H1 (cell line): ENCODE measurements at regions not wholly inside any gene's neighbourhood (a gene's known extent, or its start where the extent isn't known, plus 50 kb on each side); places are given as distances from the start of the nearest gene placed in this dataset.

Experiments used
- CTCF ChIA-PET: fragments of 300-600 bp; sonication (Branson Sonifier 250); formaldehyde crosslinking; loops from one replicate; lab custom pipeline; 2021; ENCODE audit not compliant: partially characterized antibody; lab: Charles Lee
- POLR2A ChIA-PET: fragments of 300-600 bp; sonication (Branson Sonifier 250); formaldehyde crosslinking; loops from one replicate; lab custom pipeline; 2021; ENCODE audit warnings: inconsistent platforms; ENCODE audit not compliant: partially characterized antibody; lab: Charles Lee
- DNase-seq, 2 experiments: peaks; one replicate each; pipeline versions ENCODE4 v3.0.0 to v3.0.0-alpha.2; 2010 to 2022; ENCODE audit warnings: low spot score in 2 of 2, low read depth in 1 of 2, mixed read lengths in 1 of 2
- FAIRE-seq: peaks from 2 replicates; lab custom pipeline; 2011; peaks lifted over from hg19 to GRCh38; lab: Jason Lieb, UNC
- H2AFZ ChIP-seq: 2 replicates; pipeline ENCODE4 v1.8.1; 2012; ENCODE audit warnings: low read length, inconsistent platforms
- H2AK5ac ChIP-seq: 2 replicates; pipeline ENCODE4 v1.6.1; 2013; ENCODE audit warnings: low read depth, low read length
- H2BK120ac ChIP-seq: replicated peaks from 2 replicates; pipeline ENCODE3; 2013; ENCODE audit warnings: low read depth, low read length, inconsistent platforms
- H2BK12ac ChIP-seq: 2 replicates; pipeline ENCODE4 v1.6.1; 2013; ENCODE audit warnings: low read depth, low read length
- H2BK15ac ChIP-seq: 2 replicates; pipeline ENCODE4 v1.6.1; 2013; ENCODE audit warnings: low read length
- H2BK20ac ChIP-seq: 2 replicates; pipeline ENCODE4 v1.6.1; 2013; ENCODE audit warnings: low read length
- H2BK5ac ChIP-seq: 2 replicates; pipeline ENCODE4 v1.6.1; 2013; ENCODE audit warnings: low read depth, low read length
- H3K14ac ChIP-seq: 2 replicates; pipeline ENCODE4 v1.6.1; 2013; ENCODE audit warnings: inconsistent platforms; ENCODE audit not compliant: insufficient read length
- H3K18ac ChIP-seq: 2 replicates; pipeline ENCODE4 v1.6.1; 2013; ENCODE audit warnings: low read length; ENCODE audit errors: extremely low read depth
- H3K23ac ChIP-seq: 2 replicates; pipeline ENCODE4 v1.6.1; 2013; ENCODE audit warnings: inconsistent platforms; ENCODE audit not compliant: insufficient read length
- H3K23me2 ChIP-seq: 2 replicates; pipeline ENCODE4 v1.6.1; 2013; ENCODE audit warnings: low read depth, low read length
- H3K27ac ChIP-seq: 2 replicates; pipeline ENCODE4 v1.6.1; 2011; ENCODE audit warnings: low read depth, low read length, inconsistent platforms
- H3K27me3 ChIP-seq, 4 experiments: replicated peaks in 1 of 4; 1 replicate in 1 of 4; 2 replicates in 3 of 4; pipeline versions ENCODE4 v1.6.1 to v1.8.1; 2011 to 2013; ENCODE audit warnings: low read length in 3 of 4, mild to moderate bottlenecking in 3 of 4, inconsistent platforms in 2 of 4, mixed read lengths in 2 of 4, moderate library complexity in 1 of 4; ENCODE audit not compliant: control insufficient read depth in 3 of 4, insufficient read depth in 3 of 4; ENCODE audit errors: extremely low read depth in 1 of 4
- H3K36me3 ChIP-seq, 4 experiments: 2 replicates each; pipeline versions ENCODE4 v1.6.1 to v1.8.1; 2011 to 2013; ENCODE audit warnings: mild to moderate bottlenecking in 4 of 4, low read length in 3 of 4, moderate library complexity in 2 of 4, control low read depth in 1 of 4, inconsistent platforms in 1 of 4; ENCODE audit not compliant: insufficient read depth in 4 of 4, control insufficient read depth in 2 of 4
- H3K4ac ChIP-seq: replicated peaks from 2 replicates; pipeline ENCODE3; 2013; ENCODE audit warnings: low read length, low read depth, mixed read lengths, inconsistent platforms; ENCODE audit not compliant: insufficient read length
- H3K4me1 ChIP-seq, 4 experiments: replicated peaks in 1 of 4; 1 replicate in 1 of 4; 2 replicates in 3 of 4; pipeline versions ENCODE4 v1.6.1 to v1.8.1; 2011 to 2013; ENCODE audit warnings: low read length in 3 of 4, inconsistent platforms in 2 of 4, mixed read lengths in 1 of 4; ENCODE audit not compliant: insufficient read depth in 4 of 4, control insufficient read depth in 3 of 4
- H3K4me2 ChIP-seq, 2 experiments: 2 replicates each; pipeline versions ENCODE4 v1.6.1 to v1.8.1; 2011 to 2013; ENCODE audit warnings: low read depth in 2 of 2, low read length in 2 of 2, control low read depth in 1 of 2, inconsistent platforms in 1 of 2, mild to moderate bottlenecking in 1 of 2; ENCODE audit not compliant: insufficient read depth in 1 of 2
- H3K4me3 ChIP-seq, 4 experiments: fragments of 200-600, 300-600 bp in 1 of 4; sonication (generic), shearing (Covaris generic), sonication (Bioruptor Twin) in 1 of 4; 2 replicates each; pipeline versions ENCODE4 v1.5.1 to v1.8.1; 2011 to 2016; ENCODE audit warnings: low read length in 4 of 4, low read depth in 3 of 4, control low read depth in 2 of 4, inconsistent platforms in 2 of 4, mild to moderate bottlenecking in 2 of 4, mixed read lengths in 1 of 4, moderate library complexity in 1 of 4; ENCODE audit not compliant: insufficient read depth in 2 of 4; ENCODE audit errors: extremely low read depth in 1 of 4
- H3K56ac ChIP-seq: replicated peaks from 2 replicates; pipeline ENCODE3; 2013; ENCODE audit warnings: low read depth, mild to moderate bottlenecking, mixed read lengths, low read length, inconsistent platforms; ENCODE audit not compliant: insufficient read length
- H3K79me1 ChIP-seq: 2 replicates; pipeline ENCODE4 v1.6.1; 2013; ENCODE audit warnings: low read depth, low read length, control low read depth
- H3K79me2 ChIP-seq, 2 experiments: 2 replicates each; pipeline versions ENCODE4 v1.6.1 to v1.8.1; 2012 to 2013; ENCODE audit warnings: low read length in 2 of 2, mild to moderate bottlenecking in 2 of 2, inconsistent platforms in 1 of 2; ENCODE audit not compliant: insufficient read depth in 2 of 2, control insufficient read depth in 1 of 2
- H3K9ac ChIP-seq, 4 experiments: replicated peaks in 1 of 4; 1 replicate in 1 of 4; 2 replicates in 3 of 4; pipeline versions ENCODE4 v1.6.1 to v1.8.1; 2011 to 2013; ENCODE audit warnings: low read depth in 3 of 4, low read length in 3 of 4, control low read depth in 2 of 4, mild to moderate bottlenecking in 2 of 4, moderate library complexity in 2 of 4, inconsistent platforms in 1 of 4; ENCODE audit errors: extremely low read depth in 1 of 4
- H3K9me3 ChIP-seq, 2 experiments: 2 replicates each; pipeline versions ENCODE4 v1.6.1 to v1.8.1; 2012 to 2013; ENCODE audit warnings: mild to moderate bottlenecking in 2 of 2, moderate library complexity in 2 of 2, control low read depth in 1 of 2, inconsistent platforms in 1 of 2, low read depth in 1 of 2, low read length in 1 of 2, mixed read lengths in 1 of 2; ENCODE audit not compliant: insufficient read depth in 2 of 2
- H4K20me1 ChIP-seq, 2 experiments: replicated peaks in 1 of 2; 2 replicates each; pipeline versions ENCODE3 to v1.8.1; 2011 to 2013; ENCODE audit warnings: inconsistent platforms in 2 of 2, low read length in 2 of 2, mild to moderate bottlenecking in 1 of 2; ENCODE audit not compliant: insufficient read depth in 2 of 2, control insufficient read depth in 1 of 2
- H4K5ac ChIP-seq: 2 replicates; pipeline ENCODE4 v1.6.1; 2013; ENCODE audit warnings: low read length, low read depth, mixed read lengths, inconsistent platforms; ENCODE audit not compliant: insufficient read length
- H4K8ac ChIP-seq: 2 replicates; pipeline ENCODE4 v1.8.0; 2013; ENCODE audit warnings: mild to moderate bottlenecking, moderate library complexity, low read length, inconsistent platforms; ENCODE audit not compliant: insufficient read depth; ENCODE audit errors: extremely low read depth
- H4K91ac ChIP-seq: replicated peaks from 2 replicates; pipeline ENCODE3; 2013; ENCODE audit warnings: low read length, mixed read lengths, inconsistent platforms; ENCODE audit not compliant: insufficient read length
- EZH2 ChIP-seq: fragments of 200-600 bp; sonication (generic); IDR thresholded peaks from 2 replicates; pipeline ENCODE4 v1.7.1; 2012; ENCODE audit warnings: low read depth, mild to moderate bottlenecking, moderate library complexity, low read length, inconsistent platforms; ENCODE audit not compliant: severe bottlenecking
- NRF1 ChIP-seq: IDR thresholded peaks from 2 replicates; pipeline ENCODE4 v1.6.1; 2011; ENCODE audit warnings: mild to moderate bottlenecking, low read depth, low read length, improper control_type of control experiment
- POU5F1 ChIP-seq: IDR thresholded peaks from 2 replicates; pipeline ENCODE4 v1.6.1; 2011; ENCODE audit warnings: low read depth, mild to moderate bottlenecking, low read length, moderate library complexity
- RXRA ChIP-seq: IDR thresholded peaks from 2 replicates; pipeline ENCODE4 v1.6.1; 2011; ENCODE audit warnings: low read depth, mild to moderate bottlenecking, low read length, moderate library complexity; ENCODE audit not compliant: insufficient read depth
- SUZ12 ChIP-seq: fragments of 200-600 bp; sonication (generic); IDR thresholded peaks from 2 replicates; pipeline ENCODE4 v1.6.1; 2012; ENCODE audit warnings: mild to moderate bottlenecking, inconsistent platforms, low read length, moderate library complexity, mixed read lengths
- WGBS, 2 experiments: shearing (Covaris generic) in 1 of 2; methylation state at CpG; one replicate each; pipeline versions ENCODE4 v1.1.6 to v1.1.7; 2013 to 2015; ENCODE audit warnings: low lambda C conversion rate in 2 of 2, mixed read lengths in 2 of 2, inconsistent platforms in 1 of 2, low coverage in 1 of 2, missing lambda C conversion rate in 1 of 2; ENCODE audit not compliant: insufficient replicate concordance in 2 of 2, insufficient coverage in 1 of 2, insufficient read length in 1 of 2; ENCODE audit errors: extremely low coverage in 1 of 2, missing lambda C conversion rate in 1 of 2; 5-methylcytosine and 5-hydroxymethylcytosine counted together
- TF ChIP-seq, protein P1 (sequence below): IDR thresholded peaks from 2 replicates; pipeline ENCODE4 v1.6.1; 2011; ENCODE audit warnings: low read length, improper control_type of control experiment

DNA sequence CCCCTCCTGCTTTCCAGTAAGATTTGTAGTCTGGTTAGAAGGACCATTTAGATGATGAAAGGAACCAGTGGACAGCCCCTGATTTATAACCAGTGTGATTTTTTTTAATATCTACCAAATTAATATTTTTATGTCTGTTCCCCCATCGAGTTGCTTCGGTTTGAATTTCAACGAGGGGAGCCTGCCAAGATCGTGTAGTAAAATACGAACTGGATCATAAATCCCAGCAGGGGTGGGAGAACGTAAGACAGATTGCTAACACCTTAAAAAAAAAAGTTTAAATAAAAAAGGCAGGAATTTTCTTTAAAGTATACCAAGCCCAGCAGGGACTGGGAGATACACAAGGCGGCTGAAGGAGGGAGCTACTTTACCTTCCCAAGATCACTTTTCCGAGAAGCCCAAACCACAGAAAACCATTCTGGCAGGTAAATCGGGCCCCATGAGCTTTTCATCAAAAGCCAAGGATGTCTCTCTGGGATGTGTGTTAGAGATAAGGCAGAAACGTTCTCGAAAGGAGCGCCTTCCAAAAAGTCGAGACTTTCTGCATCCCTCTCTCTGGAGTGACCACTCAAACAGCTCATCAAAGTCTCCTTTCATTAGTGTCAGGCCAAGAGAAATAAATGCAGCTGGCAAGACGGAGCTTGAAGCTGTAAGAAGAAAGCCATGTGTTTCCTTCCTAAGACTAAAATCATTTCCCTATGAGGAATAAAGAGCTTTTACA lies 270.5 kb upstream of the NFE2L3 start:
- no peak overlapping the region for H3K14ac ChIP-seq
- POLR2A ChIA-PET: no interaction called here
- TF ChIP-seq, protein P1, sequence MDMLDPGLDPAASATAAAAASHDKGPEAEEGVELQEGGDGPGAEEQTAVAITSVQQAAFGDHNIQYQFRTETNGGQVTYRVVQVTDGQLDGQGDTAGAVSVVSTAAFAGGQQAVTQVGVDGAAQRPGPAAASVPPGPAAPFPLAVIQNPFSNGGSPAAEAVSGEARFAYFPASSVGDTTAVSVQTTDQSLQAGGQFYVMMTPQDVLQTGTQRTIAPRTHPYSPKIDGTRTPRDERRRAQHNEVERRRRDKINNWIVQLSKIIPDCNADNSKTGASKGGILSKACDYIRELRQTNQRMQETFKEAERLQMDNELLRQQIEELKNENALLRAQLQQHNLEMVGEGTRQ: no peak
- TF ChIP-seq RXRA (no peak), SUZ12 (no peak), NRF1 (no peak), EZH2 (no peak), POU5F1 (no peak)

More for the DNA sequence above, 270.5 kb upstream of the NFE2L3 start:
- no peaks in the 10 kb centered on the region for H3K9me3 ChIP-seq
- no peak overlapping the region for H3K4ac ChIP-seq
- WGBS, 2 experiments: 79% methylated on average over 14 of the region's 14 CpGs; no CpG with 5 or more reads in 1 of the 2 experiments
- DNase-seq (no peak), FAIRE-seq (no peak)
- H3K4me1 ChIP-seq: no peaks in the 10 kb centered on the region
- H3K79me1 ChIP-seq: no peaks in the 10 kb centered on the region
- H4K5ac ChIP-seq: no peak overlapping the region
- H3K4me2 ChIP-seq: no peak overlapping the region
- H3K9ac ChIP-seq: no peak overlapping the region
- no peak overlapping the region for H2BK5ac ChIP-seq
- no peaks in the 10 kb centered on the region for H3K23me2 ChIP-seq
- H2BK20ac ChIP-seq: no peak overlapping the region
- H3K56ac ChIP-seq: no peak overlapping the region
- no peak overlapping the region for H4K91ac ChIP-seq
- no peak overlapping the region for H2BK120ac ChIP-seq
- H3K18ac ChIP-seq: no peak overlapping the region
- no peak overlapping the region for H4K8ac ChIP-seq
- CTCF ChIA-PET: interaction anchor here (0.6 to 2.2 kb wide), 8 partner anchors 9 to 790 kb away, joined by 3 to 12 read pairs (median 3); no protein-coding TSS in a partner anchor
- H3K4me3 ChIP-seq: no peak overlapping the region
- 0 out of 2 replicates have a peak overlapping the region, but pooled peaks have one; percentile 11 for H2AFZ ChIP-seq
- H2AK5ac ChIP-seq: no peak overlapping the region
- no peak overlapping the region for H3K27ac ChIP-seq
- no peaks in the 10 kb centered on the region for H3K79me2 ChIP-seq
- H4K20me1 ChIP-seq: no peaks in the 10 kb centered on the region
- H3K36me3 ChIP-seq: no peaks in the 10 kb centered on the region; a peak in 1 of 8 replicates
- no peak overlapping the region for H2BK15ac ChIP-seq
- no peak overlapping the region for H2BK12ac ChIP-seq
- H3K23ac ChIP-seq: no peak overlapping the region
- H3K27me3 ChIP-seq: no peaks in the 10 kb centered on the region; a peak in 1 of 7 replicates
